ENCODE measurements at regions not wholly inside any gene's neighbourhood (a gene's known extent, or its start where the extent isn't known, plus 50 kb on each side); places are given as distances from the start of the nearest gene placed in this dataset.

DNA sequence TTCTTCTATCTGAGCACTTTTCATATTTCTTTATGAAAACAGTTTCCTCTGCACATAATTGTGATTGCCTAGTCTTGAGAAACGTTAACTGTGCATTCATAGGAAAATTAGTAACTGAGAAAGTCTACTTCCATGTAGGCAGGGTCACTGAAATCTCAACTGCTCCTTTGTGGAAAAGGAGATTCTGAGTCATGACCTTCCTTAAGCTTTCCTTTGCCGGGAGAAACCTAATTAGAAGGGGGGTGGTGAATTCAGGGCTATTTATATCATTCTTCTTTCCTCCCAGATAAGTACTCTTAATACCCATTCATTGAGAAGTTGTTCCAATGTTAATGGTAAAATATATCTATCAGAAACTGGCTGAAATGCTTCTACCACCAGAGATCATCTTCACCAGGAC is 751.0 kb upstream of the TMEM132C start:
- TF ChIP-seq, protein P1, sequence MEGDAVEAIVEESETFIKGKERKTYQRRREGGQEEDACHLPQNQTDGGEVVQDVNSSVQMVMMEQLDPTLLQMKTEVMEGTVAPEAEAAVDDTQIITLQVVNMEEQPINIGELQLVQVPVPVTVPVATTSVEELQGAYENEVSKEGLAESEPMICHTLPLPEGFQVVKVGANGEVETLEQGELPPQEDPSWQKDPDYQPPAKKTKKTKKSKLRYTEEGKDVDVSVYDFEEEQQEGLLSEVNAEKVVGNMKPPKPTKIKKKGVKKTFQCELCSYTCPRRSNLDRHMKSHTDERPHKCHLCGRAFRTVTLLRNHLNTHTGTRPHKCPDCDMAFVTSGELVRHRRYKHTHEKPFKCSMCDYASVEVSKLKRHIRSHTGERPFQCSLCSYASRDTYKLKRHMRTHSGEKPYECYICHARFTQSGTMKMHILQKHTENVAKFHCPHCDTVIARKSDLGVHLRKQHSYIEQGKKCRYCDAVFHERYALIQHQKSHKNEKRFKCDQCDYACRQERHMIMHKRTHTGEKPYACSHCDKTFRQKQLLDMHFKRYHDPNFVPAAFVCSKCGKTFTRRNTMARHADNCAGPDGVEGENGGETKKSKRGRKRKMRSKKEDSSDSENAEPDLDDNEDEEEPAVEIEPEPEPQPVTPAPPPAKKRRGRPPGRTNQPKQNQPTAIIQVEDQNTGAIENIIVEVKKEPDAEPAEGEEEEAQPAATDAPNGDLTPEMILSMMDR (IDR thresholded peaks at IDR 0.05; ENCODE audit: borderline replicate concordance, insufficient read depth, low read depth, low read length): no peak
- no peak overlapping the region for H3K4me3 ChIP-seq (ENCODE audit: low read depth, low read length)

DNA sequence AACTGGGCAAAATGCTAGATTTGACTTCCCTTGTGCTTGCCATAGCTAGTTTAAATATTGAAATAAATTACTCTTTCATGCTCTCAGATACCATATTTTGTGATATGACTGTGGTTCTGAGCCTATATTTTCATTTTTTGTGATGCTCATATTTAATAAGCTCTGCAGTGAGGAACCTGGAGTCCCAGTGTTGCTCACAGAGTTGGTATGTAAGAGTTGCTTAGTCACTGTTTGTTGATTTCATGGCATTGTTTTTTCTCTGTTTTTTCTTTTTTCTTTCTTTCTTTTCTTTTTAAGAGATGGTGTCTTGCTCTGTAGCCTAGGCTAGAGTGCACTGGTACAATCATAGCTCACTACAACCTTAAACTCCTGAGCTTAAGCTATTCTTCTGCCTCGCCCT is 750.5 kb upstream of the TMEM132C start:
- TF ChIP-seq, protein P1 (IDR thresholded peaks at IDR 0.05; ENCODE audit: borderline replicate concordance, insufficient read depth, low read depth, low read length): no peak
- H3K4me3 ChIP-seq (ENCODE audit: low read depth, low read length): no peak overlapping the region

DNA sequence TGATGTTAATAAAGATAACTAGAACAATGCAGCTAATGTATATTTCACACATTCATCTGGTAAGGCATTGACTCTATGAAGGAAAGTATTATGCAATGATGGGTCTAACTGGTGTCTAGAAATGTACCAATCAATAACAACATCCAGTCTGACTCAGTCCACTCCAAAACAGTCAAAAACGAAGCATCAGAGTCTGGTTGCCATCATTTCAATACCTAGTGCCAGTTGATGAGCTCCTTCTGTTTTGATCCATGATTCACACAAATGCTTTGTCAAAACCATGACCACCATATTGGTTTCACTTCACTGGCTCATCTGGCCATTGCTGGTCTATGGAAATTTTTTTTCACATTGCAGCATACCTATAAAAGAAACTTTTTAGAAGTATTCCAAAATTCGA is 747.2 kb upstream of the TMEM132C start:
- TF ChIP-seq, protein P1 (IDR thresholded peaks at IDR 0.05; ENCODE audit: borderline replicate concordance, insufficient read depth, low read depth, low read length): no peak
- no peak overlapping the region for H3K4me3 ChIP-seq (ENCODE audit: low read depth, low read length)

DNA sequence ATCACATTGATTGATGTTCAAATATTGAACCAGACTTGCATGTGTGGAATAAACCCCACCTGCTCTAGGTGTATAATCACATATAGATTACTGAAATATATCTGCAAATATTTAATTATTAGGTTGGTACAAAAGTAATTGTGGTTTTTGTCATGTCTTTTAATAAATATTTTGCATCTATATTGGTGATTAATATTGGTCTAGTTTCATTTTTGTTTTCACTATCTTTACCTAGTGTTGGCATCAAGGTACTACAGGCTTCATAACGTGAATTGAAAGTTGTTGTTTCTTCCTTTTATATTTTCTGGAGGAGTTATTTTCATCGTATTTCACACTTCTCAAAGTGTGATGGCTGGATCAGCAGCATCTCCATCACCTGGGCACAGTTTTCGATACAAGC is 740.0 kb upstream of the TMEM132C start:
- TF ChIP-seq, protein P1 (IDR thresholded peaks at IDR 0.05; ENCODE audit: borderline replicate concordance, insufficient read depth, low read depth, low read length): no peak

DNA sequence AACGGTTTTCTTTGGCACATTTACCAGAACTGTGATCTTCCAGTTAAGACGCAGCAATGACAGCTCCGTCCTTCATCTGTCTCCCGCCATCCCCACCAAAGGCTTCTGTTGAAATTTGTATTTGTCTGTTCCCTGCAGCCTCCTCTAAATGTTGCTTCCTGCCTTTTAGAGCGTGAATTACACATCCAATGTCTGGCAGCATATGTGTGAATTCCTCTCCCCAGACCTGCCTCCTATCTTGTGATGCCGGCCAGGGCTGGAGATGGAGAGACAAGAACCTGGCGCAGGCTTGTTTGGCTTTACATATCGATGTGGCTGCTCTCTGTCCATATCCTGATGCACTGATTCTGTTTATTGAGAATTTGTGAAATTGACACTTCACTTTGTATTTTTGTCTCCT is 738.4 kb upstream of the TMEM132C start:
- no peak overlapping the region for H3K4me3 ChIP-seq (ENCODE audit: low read depth, low read length)
- TF ChIP-seq, protein P1 (IDR thresholded peaks at IDR 0.05; ENCODE audit: borderline replicate concordance, insufficient read depth, low read depth, low read length): no peak

More for the DNA sequence above, 740.0 kb upstream of the TMEM132C start:
- H3K4me3 ChIP-seq (ENCODE audit: low read depth, low read length): no peak overlapping the region

DNA sequence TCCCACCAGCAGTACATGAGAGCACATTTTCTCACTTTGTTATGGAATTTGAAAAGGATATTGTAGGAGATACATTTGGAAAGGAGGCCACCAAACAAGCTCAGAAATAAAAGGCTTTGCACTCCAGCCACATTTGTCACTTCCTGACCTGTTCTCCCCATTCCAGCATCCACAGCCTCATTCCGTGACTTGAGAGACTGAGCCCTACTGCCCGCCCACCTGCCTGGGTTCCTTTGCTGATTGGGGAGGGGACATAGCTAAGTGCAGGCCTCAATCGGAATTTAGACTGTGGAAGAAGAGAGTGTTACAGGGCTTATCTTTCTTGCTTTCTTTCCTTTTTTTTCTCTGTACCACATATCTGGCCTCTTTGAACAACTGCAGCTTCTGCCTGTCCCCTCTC is 735.4 kb upstream of the TMEM132C start:
- H3K4me3 ChIP-seq (ENCODE audit: low read depth, low read length): no peak overlapping the region
- TF ChIP-seq, protein P1 (IDR thresholded peaks at IDR 0.05; ENCODE audit: borderline replicate concordance, insufficient read depth, low read depth, low read length): no peak

DNA sequence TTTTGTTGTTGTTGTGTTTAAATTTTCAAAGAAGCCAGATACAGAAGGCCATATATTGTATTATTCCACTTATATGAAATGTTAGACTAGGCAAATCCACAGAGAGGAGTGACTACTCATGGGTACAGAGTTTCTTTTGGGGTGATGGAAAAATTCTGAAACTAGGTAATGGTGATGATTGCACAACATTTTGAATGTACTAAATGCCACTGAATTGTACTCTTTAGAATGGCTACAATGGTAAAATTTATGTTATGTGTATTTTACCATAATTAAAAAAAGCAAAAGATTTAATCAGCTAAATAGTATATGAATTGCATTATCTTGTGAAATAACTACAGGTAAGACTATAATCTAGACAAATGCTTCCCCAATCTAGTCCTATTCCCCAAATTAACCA is 733.6 kb upstream of the TMEM132C start:
- H3K4me3 ChIP-seq (ENCODE audit: low read depth, low read length): no peak overlapping the region
- TF ChIP-seq, protein P1 (IDR thresholded peaks at IDR 0.05; ENCODE audit: borderline replicate concordance, insufficient read depth, low read depth, low read length): no peak

Data from GM12875 (cell line).